ENCODE measurements at regions not wholly inside any gene's neighbourhood (a gene's known extent, or its start where the extent isn't known, plus 50 kb on each side); places are given as distances from the start of the nearest gene placed in this dataset.
"Not testable (repeated sequence)": the region's sequence is repeated elsewhere in the genome, so short reads cannot be mapped to it uniquely, and the experiment has no call there.

DNA sequence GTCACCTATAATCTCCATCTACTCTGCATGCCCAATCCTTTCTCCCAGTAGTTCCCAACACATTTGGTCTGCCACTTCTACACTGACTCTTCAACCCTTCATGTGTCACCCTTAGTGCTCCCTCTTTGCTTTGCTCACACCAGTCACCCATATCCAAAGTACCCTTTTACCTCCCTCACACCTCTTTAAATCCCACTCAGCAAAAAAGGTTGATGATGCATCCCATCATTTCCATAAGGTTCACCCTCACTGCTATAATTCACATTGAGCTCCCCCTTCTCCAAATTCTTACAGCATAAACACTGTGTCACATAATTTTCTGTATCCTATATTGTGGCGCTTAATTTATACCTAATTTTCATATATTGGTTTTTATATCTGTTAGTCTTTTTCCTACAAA is 83.8 kb upstream of the ATP1B1 start:
- no peak for DNase-seq

DNA sequence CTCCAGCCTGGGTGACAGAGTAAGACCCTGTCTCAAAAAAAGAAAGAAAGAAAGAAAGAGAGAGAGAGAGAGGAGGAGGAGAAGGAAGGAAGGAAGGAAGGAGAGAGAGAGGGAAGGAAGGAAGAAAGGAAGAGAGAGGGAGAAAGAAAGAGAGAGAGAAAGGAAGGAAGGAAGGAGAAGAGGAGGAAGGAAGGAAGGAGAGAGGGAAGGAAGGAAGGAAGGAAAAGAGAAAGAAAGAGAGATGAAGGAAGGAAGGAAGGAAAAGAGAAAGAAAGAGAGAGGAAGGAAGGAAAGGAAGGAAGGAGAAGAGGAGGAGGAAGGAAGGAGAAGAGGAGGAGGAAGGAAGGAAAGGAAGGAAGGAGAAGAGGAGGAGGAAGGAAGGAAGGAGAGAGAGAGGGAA is 82.2 kb upstream of the ATP1B1 start:
- no peak for DNase-seq

DNA sequence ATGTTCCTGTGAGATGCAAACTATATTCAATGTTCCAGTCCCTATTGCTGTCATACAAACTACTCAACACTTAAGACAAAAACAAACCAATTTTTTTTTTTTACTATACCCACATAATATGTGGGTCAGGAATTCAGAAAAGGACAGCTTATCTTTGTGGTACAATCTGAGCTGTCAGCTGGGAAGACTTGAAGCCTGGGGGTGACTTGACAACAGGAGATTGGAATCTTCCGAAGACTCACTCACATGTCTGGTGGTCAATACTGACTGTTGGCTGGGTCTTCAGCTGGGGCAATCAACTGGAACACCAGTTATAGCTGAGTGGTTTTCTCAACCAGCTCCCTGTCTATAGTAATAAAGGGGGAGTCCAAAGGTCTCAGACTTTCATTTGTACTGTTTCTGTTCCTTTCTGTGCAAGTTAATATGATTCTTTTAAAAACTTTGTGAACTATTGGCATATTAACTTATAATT is 81.7 kb upstream of the ATP1B1 start:
- no peak for DNase-seq

DNA sequence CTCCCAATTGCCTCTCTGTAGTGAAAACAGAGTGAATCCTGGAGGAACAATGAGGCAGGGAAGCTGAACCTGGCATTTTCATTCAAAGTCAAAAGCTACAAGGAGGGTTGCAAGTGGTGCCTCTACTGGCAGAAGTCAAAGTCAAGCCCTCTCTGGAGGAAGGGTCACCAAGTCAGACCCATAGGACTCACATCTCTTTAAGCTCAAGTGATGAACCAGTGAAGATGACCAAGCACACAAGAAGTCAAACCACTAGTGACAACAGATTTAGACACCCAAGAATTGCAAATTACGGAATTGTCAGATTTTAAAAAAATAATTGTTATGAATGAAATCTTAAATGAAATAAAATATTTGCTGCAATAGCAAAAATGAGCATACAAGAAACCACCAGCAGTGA is 81.1 kb upstream of the ATP1B1 start:
- no peak for DNase-seq

DNA sequence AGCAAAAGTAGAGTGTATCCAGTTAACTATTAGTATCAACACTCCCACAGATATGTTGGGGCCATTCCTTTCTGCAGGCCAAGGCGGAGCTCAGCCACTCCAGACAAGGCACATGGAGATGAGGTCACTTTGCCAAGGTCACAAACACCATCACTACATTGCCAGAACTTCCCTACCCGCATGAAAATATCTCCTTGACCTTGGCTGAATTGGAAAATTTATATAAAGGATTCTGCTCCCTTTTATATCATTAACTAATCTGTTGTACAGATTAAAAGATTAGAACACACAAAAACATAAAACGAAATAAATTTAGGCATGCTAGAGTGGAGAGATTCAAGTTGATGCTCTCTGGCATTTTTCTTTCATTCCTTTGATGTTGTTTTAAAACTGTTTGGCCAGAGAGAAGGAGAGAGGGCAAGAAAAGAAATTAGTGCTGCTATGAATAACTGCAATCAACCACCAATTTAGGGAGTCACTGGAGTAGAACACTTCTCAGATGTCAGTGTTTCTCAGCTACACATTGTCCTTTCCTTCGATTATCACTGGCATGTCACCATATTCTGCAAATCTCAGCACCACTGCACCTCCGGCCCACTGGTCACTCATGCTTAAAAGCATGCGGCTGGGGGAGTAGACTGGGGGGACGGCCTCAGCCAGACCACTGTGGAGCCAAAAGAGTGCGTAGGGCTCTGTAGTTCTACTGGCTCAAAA is 78.7 kb upstream of the ATP1B1 start:
- DNase-seq: no peak

DNA sequence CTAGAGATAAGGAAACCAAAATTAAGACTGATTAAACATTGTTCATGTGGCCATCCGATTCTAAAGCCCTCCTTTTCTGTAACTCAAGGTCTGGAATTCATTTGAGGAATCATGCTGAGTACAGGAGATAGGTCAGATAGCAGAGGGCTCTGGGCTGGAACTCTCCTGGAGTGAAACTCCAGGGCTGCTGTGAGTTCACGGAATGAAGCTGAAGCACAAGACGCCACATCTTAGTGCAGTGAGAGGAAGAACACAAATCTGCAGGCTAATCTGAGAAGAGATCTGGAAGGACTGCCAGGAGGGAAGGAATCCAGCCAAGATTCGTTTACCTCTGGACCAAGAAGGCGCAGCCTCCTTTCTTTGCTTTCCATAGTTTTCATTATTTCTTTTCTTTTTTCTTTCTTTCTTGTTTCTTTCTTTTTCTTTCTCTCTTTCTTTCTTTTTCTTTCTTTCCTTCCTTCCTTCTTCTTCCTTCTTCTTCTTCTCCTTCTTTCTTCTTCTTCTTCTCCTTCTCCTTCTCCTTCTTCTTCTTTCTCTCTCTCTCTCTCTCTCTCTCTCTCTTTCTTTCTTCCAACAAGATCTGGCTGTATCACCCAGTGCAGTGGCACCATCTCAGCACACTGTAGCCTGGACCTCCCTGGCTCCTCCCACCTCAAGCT is 74.8 kb upstream of the ATP1B1 start:
- no peak for DNase-seq

DNA sequence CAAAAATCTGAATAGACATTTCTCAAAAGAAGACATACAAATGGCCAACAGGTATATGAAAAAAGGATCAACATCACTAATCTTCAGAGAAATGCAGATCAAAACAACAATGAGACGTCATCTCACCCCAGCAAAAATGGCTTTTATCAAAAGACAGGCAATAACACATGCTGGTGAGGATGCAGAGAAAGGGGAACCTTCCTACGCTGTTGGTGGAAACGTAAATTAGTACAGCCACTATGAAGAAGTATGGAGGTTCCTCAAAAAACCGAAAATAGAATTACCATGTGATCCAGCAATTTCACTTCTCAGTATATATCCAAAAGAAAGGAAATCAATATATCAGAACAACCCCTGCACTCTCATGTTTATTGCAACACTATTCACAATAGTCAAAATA is 65.1 kb upstream of the ATP1B1 start:
- no peak for DNase-seq

DNA sequence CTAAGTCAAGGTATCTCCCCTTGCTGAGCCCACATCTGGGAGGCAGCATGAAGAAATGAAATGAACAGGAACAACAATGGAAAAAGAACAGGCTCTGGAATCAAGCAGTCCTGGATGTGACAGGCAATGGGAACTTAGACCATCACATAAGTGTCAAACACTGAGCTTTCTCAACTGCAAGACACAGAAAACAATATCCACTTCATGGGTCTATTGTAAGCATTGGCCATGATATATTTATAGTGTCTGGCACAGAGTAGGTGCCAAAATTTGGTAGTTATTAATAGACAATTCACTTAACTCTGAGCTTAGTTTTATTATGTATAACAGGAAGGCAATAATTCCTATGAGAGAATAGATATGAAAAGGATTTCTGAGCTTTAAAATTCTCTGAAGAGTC is 64.1 kb upstream of the ATP1B1 start:
- no peak for DNase-seq

DNA sequence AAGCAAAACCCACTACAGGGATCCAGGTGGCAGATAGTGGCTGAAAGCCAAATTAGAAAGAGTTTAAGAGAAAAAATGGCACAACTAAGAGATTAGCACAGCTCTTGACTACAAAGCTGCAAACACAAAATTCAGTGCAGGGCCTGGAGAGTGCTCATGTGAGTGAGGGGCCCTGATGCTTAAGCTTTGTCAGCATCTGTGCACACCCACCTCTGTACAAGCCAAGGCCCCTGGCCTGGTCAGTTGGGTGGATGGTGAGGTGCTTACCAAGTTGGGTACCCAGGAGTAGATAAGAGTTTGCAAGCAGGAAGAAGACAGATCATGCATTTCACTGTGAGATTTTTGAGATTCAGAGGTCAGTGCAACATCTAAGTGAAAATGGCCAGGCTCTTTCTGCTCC is 62.7 kb upstream of the ATP1B1 start:
- no peak for DNase-seq

DNA sequence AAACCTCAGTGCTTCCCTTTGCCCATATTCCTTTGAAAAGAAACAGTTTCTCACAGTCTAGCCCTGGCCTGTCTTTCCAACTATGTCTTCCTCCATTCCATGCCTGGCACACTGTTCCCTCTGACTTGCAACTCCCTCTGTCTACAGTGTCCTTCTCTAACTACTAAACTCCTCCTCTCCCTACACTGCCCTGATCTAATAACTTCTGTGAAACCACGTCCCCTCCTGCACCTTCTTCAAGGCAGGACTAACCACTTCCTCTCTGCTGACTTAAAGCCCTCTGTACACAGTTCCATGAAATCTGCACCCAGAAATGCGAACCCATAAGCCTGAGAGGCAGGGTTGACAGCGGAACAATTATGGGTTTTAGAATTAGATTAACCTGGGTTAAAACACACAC is 62.2 kb upstream of the ATP1B1 start:
- DNase-seq: no peak

DNA sequence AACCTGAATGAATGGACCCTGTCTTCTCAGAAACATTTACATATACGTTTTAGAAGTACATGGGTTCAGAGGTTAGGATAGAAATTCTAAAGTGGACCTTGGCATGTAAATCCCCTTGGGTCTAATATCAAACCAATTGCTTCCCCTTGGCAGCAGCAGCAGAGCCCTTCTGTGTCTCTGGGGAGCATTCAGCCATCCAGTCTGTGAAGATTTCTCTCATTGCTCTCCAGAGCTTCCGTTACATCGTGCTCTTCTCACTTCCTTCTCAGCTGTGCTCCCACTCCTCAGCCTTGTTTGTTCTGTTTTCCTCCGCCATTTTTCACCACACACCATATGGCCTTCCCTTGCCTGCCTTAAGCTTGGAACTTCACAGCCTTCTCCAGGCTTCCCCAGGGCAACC is 61.5 kb upstream of the ATP1B1 start:
- no peak for DNase-seq

DNA sequence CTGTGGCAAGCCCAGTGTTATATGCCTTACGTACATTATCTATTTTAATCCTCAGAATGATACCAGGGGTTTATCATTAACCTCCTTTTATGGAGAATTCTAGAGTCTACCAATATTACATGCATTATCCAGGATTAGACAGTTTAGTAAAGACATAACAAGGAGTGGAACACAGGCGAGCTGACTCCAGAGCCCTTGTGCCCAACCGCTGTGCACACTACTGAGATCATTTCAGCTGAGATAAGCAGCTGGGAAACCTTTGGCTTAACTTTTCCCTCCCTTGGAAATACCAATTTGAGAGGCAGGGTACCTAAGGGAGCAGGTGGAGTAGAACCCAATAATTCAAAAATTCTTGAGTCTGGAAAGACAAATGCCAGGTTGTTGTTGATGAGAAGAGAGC is 59.8 kb upstream of the ATP1B1 start:
- no peak for DNase-seq

DNA sequence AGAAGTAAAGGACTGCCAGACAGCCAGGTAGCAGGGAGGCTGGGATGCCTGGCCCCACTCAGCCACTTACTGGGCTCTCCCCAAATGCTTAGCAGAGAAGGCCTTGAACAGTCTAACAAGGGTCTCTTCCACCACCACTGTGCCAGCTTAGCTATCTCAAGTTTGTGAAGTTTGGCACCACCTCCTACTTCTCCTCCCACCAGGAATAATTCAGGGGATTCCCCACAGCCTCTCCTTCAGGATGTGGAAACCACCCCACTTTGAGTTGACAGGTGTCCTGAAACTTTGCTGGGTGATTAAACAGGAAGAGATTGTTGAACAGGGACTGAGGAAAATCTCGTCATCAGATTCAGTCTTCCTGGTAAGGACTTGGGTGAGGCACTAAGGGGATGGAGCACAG is 59.4 kb upstream of the ATP1B1 start:
- no peak for DNase-seq

DNA sequence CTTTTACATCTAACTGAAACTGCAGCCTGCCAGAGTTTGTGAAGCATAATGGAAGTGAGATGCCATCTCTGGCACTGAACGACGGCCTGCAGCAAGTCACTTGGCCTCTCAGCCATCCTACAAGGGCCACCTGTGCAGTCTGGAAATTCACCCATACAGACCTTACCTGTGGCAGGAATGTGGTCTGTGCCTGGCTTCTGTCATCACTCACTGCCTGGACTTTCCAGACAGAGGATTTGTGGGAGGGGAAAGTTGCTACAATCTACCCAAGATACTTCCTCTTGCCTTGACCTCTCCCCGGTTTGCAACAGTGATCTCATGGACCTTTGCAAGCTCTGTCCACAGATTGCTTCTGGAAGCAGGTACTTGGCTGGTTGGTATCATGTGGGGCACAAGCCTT is 58.4 kb upstream of the ATP1B1 start:
- DNase-seq: no peak

DNA sequence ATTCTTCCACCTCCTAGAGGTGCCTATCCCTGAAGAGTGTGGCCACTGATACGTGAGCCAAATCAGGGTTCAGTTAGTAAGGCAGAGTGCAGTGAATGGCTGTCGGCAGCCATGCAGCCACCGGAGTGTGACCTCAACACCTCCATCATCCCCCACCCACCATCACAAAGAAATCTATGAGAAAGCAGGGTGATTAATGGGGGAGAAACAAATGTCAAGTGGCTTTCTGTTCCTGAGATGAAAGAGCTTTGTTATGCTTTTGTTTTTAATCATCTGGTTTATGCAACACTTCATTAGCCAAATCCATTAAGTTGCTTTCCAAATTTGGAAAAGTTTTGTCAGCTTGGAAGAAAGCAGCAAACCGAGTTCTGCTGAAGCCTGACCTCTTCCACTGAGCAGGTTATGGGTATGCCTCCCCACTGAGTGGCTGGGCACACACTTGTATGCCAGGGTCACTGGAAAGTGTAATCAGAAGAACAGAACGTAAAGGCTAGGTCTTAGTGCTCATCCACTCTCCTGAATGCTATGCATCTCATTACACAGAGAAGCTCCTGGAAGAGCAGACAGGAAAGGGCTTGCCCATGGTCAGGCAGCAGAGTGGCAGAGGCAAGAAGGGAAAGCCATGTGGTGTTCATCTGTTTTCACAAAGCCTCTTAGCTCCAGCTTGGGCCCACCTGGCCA is 57.1 kb upstream of the ATP1B1 start:
- no peak for DNase-seq

DNA sequence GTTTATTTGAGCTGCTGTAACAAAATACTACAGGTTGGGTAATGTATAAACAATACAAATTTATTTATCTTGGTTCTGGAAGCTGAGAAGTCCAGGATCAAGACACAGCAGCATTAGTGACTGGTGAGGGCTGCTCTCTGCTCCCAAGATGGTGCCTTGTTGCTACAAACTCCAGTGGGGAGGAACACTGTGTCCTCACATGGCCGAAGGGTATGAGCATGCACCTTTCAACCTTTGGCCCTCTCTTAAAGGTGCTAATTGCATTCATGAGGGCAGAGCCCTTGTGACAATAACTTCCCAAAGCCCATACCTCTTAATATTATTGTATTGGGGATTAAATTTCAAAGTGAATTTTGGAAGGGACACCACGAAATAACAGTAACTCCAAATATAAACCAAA is 55.3 kb upstream of the ATP1B1 start:
- DNase-seq: no peak

DNA sequence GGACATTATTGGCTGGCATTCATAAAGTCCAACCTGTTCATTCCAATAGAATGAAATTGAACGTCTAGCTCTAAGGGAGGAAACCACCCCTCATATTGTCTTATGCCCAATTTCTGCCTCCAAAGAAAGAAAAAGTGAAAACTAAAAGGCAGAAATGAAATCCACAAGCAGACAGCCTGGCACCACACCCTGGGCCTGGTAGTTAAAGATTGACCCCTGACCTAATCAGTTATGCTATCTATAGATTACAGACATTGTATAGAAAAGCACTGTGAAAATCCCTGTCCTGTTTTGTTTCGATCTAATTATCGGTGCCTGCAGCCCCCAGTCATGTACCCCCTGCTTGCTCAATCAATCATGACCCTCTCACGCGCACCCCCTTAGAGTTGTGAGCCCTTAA is 54.3 kb upstream of the ATP1B1 start:
- DNase-seq: not testable (repeated sequence)

DNA sequence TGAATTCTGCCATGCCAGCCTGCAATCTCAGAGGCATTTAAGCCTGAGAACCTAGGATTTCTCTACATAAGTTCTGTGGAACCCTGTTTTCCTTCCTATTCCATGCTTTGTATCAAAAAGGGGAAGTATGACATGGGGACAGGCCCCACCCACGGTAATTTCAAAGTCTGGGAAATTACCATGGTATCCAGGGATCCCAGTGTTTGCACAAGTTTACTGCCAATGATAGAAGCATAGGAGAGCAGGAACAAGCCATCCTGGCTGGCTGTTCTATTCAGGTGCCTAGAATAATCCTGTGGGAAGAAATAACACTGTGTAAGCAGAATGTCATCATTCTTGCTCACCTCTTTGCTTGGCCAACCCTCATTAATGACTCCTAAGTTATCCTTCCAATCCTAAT is 53.8 kb upstream of the ATP1B1 start:
- DNase-seq: no peak

DNA sequence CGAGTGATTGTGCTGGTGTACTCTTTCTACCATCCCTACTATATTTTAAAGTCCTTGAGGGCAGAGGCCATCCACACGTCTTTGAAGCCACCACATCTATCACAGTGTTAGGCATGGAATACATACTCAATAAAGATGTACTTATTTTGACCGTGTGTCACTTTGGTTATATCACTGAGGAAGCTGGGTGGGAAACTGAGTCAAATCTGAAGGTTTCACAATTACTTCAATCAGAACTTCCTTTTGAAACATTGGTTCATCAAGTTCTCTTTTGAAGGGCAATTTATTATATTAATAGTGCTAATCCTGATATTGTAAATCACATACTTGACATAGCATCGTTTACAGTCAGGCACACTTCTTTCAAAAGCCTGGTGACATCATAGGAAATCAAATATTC is 53.3 kb upstream of the ATP1B1 start:
- DNase-seq: no peak
